Spleen (tissue), 7 donors: ENCODE measurements at regions not wholly inside any gene's neighbourhood (a gene's known extent, or its start where the extent isn't known, plus 50 kb on each side); places are given as distances from the start of the nearest gene placed in this dataset.

Source experiments
- POLR2A ChIP-seq, 3 donors: fragments of 450-650 bp; IDR thresholded peaks; one replicate each; pipeline ENCODE4 v1.5.1; 2017; ENCODE audit warnings: antibody characterized with exemption in 3 of 3, mild to moderate bottlenecking in 1 of 3
- POLR2AphosphoS5 ChIP-seq, 3 donors: sonication (generic); formaldehyde crosslinking; IDR thresholded peaks; one replicate each; pipeline ENCODE4 v1.5.1; 2017; ENCODE audit warnings: antibody characterized with exemption in 3 of 3
- TF ChIP-seq, protein P1 (sequence below), 11 experiments: fragments of 200-600 bp in 7 of 11; fragments of 450-650 bp in 4 of 11; sonication (generic) in 4 of 11; IDR thresholded peaks in 8 of 11; conservative IDR thresholded peaks in 3 of 11; 1 replicate in 7 of 11; 2 replicates in 4 of 11; pipeline versions ENCODE4 v1.4.0 to v1.8.0; 2016 to 2021; ENCODE audit warnings: antibody characterized with exemption in 11 of 11, inconsistent platforms in 4 of 11, mild to moderate bottlenecking in 1 of 11
- donor health status: DM: no; HTN: no; CAD: no; lungs with moderate emphysema.
- donor health status: DM: no; HTN: no; CAD: no.
- donor health status: DM: no; HTN: no; CAD: no.

DNA sequence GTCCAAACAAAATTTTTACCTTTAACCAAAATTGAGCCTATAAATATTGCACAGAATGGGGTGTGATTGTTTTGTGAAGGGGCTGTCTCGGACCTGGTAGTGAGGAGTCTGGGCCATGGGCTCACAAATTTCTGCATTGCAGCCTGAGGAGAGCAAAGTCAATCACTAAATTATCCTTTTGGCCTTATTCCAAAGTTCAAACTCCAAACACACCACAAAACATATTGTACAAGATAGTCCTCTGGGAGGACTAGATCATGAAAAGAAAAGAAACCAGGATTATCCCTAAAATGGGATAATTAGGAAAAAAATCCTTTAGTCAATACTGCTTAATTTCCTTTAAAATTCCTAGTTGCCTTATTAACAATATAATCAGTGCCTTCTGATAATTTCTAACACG lies 115.5 kb downstream of the BUB3 start:
- TF ChIP-seq, protein P1, sequence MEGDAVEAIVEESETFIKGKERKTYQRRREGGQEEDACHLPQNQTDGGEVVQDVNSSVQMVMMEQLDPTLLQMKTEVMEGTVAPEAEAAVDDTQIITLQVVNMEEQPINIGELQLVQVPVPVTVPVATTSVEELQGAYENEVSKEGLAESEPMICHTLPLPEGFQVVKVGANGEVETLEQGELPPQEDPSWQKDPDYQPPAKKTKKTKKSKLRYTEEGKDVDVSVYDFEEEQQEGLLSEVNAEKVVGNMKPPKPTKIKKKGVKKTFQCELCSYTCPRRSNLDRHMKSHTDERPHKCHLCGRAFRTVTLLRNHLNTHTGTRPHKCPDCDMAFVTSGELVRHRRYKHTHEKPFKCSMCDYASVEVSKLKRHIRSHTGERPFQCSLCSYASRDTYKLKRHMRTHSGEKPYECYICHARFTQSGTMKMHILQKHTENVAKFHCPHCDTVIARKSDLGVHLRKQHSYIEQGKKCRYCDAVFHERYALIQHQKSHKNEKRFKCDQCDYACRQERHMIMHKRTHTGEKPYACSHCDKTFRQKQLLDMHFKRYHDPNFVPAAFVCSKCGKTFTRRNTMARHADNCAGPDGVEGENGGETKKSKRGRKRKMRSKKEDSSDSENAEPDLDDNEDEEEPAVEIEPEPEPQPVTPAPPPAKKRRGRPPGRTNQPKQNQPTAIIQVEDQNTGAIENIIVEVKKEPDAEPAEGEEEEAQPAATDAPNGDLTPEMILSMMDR (IDR thresholded peaks at IDR 0.05 in 8 of 11, conservative IDR thresholded peaks at IDR 0.05 in 3 of 11), result no peak
- TF ChIP-seq POLR2A (IDR thresholded peaks at IDR 0.05) (no peak), POLR2AphosphoS5 (IDR thresholded peaks at IDR 0.05) (no peak)
